Thyroid gland (tissue), 4 donors: ENCODE measurements at regions not wholly inside any gene's neighbourhood (a gene's known extent, or its start where the extent isn't known, plus 50 kb on each side); places are given as distances from the start of the nearest gene placed in this dataset.

ENCODE experiments used
- DNase-seq, 2 donors: peaks; one replicate each; pipeline ENCODE4 v3.0.0-alpha.2; 2019
- H3K27ac ChIP-seq, 3 donors: fragments of 200-600 bp; sonication (generic); 1 replicate in 2 of 3; 2 replicates in 1 of 3; pipeline ENCODE4 v1.5.1; 2016 to 2019; ENCODE audit warnings: mild to moderate bottlenecking in 1 of 3, moderate library complexity in 1 of 3
- H3K27me3 ChIP-seq: fragments of 200-600 bp; sonication (generic); one replicate; pipeline ENCODE4 v1.5.1; 2019
- H3K36me3 ChIP-seq, 2 donors: fragments of 200-600 bp; sonication (generic); one replicate each; pipeline ENCODE4 v1.5.1; 2016 to 2019
- H3K4me1 ChIP-seq, 2 donors: fragments of 200-600 bp; sonication (generic); one replicate each; pipeline ENCODE4 v1.5.1; 2017 to 2019
- H3K4me3 ChIP-seq, 3 donors: fragments of 200-600 bp; sonication (generic); replicated peaks in 1 of 3; 1 replicate in 2 of 3; 2 replicates in 1 of 3; pipeline ENCODE4 v1.5.1; 2016; ENCODE audit warnings: mild to moderate bottlenecking in 1 of 3
- H3K9me3 ChIP-seq: fragments of 200-600 bp; sonication (generic); one replicate; pipeline ENCODE4 v1.5.1; 2017
- CTCF ChIP-seq, 6 experiments: fragments of 200-600 bp in 3 of 6; fragments of 450-650 bp in 3 of 6; sonication (generic) in 3 of 6; IDR thresholded peaks; one replicate each; pipeline ENCODE4 v1.5.1; 2016 to 2019; ENCODE audit warnings: antibody characterized with exemption in 6 of 6, mild to moderate bottlenecking in 2 of 6, inconsistent platforms in 1 of 6, moderate library complexity in 1 of 6
- POLR2A ChIP-seq, 2 donors: fragments of 450-650 bp; IDR thresholded peaks; one replicate each; pipeline ENCODE4 v1.6.1; 2017; ENCODE audit warnings: antibody characterized with exemption in 2 of 2, mild to moderate bottlenecking in 2 of 2, moderate library complexity in 1 of 2
- WGBS, 2 donors: methylation state at CpG; one replicate each; pipeline ENCODE4 v1.1.5; 2017; 5-methylcytosine and 5-hydroxymethylcytosine counted together
- intact Hi-C: fragments of 100-400 bp; cut with DNase I; formaldehyde crosslinking; loops from one replicate; pipeline ENCODE4 v1.15.1; 2023

DNA sequence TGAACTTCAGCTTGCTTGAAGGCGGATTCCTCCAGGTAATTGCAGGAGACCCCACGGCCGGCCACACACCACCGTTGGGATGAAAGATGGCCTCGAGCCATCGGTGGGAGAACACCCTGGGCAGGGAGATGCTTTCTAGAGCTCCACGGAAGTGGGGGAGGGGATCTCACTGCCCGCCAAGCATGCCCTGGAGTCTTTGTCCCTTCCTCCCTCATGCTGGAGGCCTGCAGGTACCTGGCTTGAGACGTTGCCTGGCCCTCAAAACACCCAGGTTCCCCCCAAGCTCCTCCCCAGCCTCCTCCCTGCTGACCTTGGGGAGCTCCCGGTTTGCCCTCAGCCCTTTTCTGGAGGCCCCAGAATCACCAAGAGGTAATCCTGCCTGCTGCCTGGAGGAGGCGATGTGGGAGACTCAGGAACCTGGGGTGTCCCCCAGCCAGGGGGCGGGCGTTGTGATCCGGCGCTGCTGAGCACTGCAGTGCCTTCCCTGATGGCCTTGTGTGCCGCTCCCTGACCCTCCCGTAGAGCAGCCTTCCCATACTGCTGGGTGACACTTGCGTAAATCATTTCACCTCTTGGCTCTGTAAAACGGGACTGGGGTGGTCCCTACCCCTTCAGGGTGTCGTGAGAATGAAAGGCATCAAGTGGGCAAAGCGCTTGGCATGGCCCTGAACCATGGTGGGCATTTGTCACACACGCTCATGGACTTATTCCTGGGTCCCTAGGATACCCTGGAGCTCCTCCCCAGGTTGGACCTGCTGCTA lies 91.4 kb downstream of the CEBPB start:
- intact Hi-C loops: loop anchor here (5.0 kb wide), 1 partner anchor 85 kb away; no protein-coding TSS in a partner anchor

GRCh38 chr20:50282592-50283241 lies 92.1 kb downstream of the CEBPB start:
- Histone ChIP-seq H3K4me3 (no peak overlapping the region), H3K36me3 (no peaks in the 10 kb centered on the region), H3K9me3 (no peaks in the 10 kb centered on the region), H3K4me1 (peaks cover 60 to 68% of the 10 kb centered on the region in 2 donors), H3K27ac (peak overlapping the region; percentile 90 to 100 (median 98)), H3K27me3 (no peaks in the 10 kb centered on the region)
- no peak for DNase-seq
- 80 to 89% methylated on average over 16 to 17 of the region's 17 CpGs for WGBS, 2 donors
- intact Hi-C loops: loop anchor here (5.0 kb wide), 1 partner anchor 85 kb away; no protein-coding TSS in a partner anchor
- no peak for TF ChIP-seq POLR2A (IDR thresholded peaks at IDR 0.05)
- TF ChIP-seq CTCF (IDR thresholded peaks at IDR 0.05): no peak

More for the DNA sequence above, 91.4 kb downstream of the CEBPB start:
- H3K9me3 ChIP-seq: no peaks in the 10 kb centered on the region
- H3K36me3 ChIP-seq: no peaks in the 10 kb centered on the region
- TF ChIP-seq POLR2A (IDR thresholded peaks at IDR 0.05): no peak
- no peak overlapping the region for H3K4me3 ChIP-seq
- DNase-seq: no peak
- peak overlapping the region in 2 of 3 donors; percentile 34 to 99 for H3K27ac ChIP-seq
- peaks cover 60 to 68% of the 10 kb centered on the region in 2 donors for H3K4me1 ChIP-seq
- 80 to 81% methylated on average over 14 of the region's 22 CpGs for WGBS, 2 donors
- H3K27me3 ChIP-seq: no peaks in the 10 kb centered on the region

DNA sequence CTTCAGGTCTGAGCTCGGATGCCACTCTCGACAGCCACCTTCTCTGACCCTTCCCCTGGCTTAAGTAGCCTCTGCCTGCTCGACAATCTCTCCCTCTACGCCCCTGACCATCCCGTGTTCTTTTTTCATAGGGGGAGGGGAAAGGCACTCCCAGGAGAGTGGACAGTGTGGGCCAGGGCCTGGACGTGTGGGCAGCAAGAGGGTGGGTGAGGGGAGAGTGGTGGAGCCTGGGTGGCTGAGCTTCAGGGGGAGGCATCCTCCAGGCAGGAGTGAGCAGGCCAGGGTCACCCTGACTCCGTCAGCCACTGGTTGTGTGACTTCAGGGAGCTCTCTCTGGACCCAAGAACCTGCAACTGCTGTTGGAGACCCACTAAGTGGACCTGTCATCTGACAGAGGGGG lies 92.7 kb downstream of the CEBPB start:
- peaks cover 54 to 62% of the 10 kb centered on the region in 2 donors for H3K4me1 ChIP-seq
- 72 to 76% methylated on average over 6 to 7 of the region's 7 CpGs for WGBS, 2 donors
- TF ChIP-seq CTCF (IDR thresholded peaks at IDR 0.05) (no peak), POLR2A (IDR thresholded peaks at IDR 0.05) (no peak)
- H3K9me3 ChIP-seq: no peaks in the 10 kb centered on the region
- no peaks in the 10 kb centered on the region for H3K36me3 ChIP-seq
- intact Hi-C loops: loop anchor here (5.0 kb wide), 1 partner anchor 86 kb away; no protein-coding TSS in a partner anchor
- no peaks in the 10 kb centered on the region for H3K27me3 ChIP-seq
- no peak for DNase-seq
- no peak overlapping the region for H3K4me3 ChIP-seq
- H3K27ac ChIP-seq: peak overlapping the region; percentile 90 to 100 (median 98)

DNA sequence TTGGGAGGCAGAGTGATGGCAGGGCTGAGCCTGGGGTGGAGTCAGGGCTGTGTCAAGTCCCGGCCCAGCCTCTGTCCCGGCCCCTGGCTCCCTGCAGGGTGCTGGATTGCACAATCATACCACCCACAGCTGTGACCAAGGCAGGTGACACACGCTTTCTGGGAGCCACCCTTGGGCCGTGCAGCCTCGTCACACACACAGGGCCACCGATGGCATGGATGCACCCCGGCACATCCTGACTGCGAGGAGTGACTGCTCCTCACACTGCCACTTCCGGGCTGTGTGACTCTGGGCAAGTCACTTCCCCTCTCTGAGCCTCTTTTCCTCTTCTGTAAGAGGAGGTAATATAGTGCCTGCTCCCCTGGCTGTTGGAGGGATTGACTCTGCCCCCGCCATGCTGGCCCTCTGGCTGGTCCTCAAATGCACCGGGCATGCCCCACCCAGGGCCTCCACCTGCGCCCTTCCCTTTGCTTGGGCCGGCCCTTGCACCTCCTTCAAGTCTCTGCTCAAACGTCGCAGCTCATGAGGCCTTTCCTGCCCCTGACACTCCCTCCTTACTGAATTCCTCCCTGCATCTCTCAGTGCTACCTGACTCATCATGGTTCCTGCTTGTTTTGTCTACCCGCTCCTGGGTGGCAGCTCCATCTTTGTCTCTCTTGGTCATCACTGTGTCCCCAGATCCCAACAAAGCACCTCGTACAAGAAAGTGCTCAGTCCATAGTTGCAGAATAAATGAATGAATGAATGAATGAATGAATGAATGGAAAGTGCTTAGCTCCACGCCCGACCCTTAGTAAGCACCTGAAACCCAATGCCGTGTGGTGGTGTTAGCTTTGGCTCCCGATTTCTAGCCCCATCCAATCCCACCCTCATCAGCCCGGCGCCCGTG lies 93.5 kb downstream of the CEBPB start:
- peaks cover 46 to 54% of the 10 kb centered on the region in 2 donors for H3K4me1 ChIP-seq
- H3K27me3 ChIP-seq: no peaks in the 10 kb centered on the region
- H3K4me3 ChIP-seq: no peak overlapping the region
- peak; percentile 80 to 87 for DNase-seq
- peak overlapping the region; percentile 90 to 100 (median 98) for H3K27ac ChIP-seq
- no peaks in the 10 kb centered on the region for H3K36me3 ChIP-seq
- TF ChIP-seq POLR2A (IDR thresholded peaks at IDR 0.05): peak in 1 of 2 donors; percentile 80
- TF ChIP-seq CTCF (IDR thresholded peaks at IDR 0.05): no peak
- intact Hi-C loops: loop anchor here (5.0 kb wide), 1 partner anchor 87 kb away; no protein-coding TSS in a partner anchor
- no peaks in the 10 kb centered on the region for H3K9me3 ChIP-seq
- WGBS, 2 donors: 68 to 72% methylated on average over 20 to 24 of the region's 24 CpGs

DNA sequence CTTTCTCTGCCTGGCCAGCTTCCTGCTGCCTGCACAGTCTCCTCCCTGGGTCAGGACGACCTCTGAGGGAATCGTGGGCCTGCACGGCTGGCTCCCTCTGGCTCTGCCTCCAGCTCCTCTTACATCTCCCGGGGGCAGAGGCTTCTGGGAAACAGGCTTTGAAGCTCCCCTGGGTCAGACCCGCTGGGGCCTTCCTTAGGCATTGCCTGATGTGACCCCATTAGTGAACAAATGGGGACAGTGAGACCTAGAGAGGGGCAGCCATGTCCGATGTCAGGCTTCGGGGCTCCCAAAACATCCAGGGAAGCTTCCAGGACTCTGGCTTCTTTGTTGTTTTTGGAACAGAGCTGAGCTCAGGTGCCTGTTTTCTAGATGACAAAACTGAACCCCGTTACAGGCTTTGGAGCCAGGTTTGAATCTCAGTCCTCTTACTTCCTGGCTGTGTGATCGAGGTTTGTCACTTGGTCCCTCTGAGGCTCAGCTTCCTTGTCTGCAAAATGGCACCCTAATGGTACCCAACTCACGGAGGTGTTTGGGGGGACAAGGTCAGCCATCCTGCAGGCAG lies 94.3 kb downstream of the CEBPB start:
- H3K27ac ChIP-seq: peak overlapping the region; percentile 90 to 100 (median 98)
- peak in 1 of 2 donors; percentile 53 for DNase-seq
- H3K4me1 ChIP-seq: peaks cover 43 to 49% of the 10 kb centered on the region in 2 donors
- TF ChIP-seq CTCF (IDR thresholded peaks at IDR 0.05): no peak
- no peak for TF ChIP-seq POLR2A (IDR thresholded peaks at IDR 0.05)
- no peaks in the 10 kb centered on the region for H3K9me3 ChIP-seq
- WGBS, 2 donors: 58 to 66% methylated on average over 10 of the region's 10 CpGs
- H3K36me3 ChIP-seq: no peaks in the 10 kb centered on the region
- no peak overlapping the region for H3K4me3 ChIP-seq
- no peaks in the 10 kb centered on the region for H3K27me3 ChIP-seq
- intact Hi-C loops: loop anchor here (5.0 kb wide), 1 partner anchor 88 kb away; no protein-coding TSS in a partner anchor
